Activated CD8-positive, alpha-beta T cell treated with anti-CD3 and anti-CD28 coated beads for 36 hours (primary cell): ENCODE measurements at regions not wholly inside any gene's neighbourhood (a gene's known extent, or its start where the extent isn't known, plus 50 kb on each side); places are given as distances from the start of the nearest gene placed in this dataset.

Experiments
- ATAC-seq: fragments of 200-7000 bp; cut with Tn5 transposase; one replicate; pipeline ENCODE4 v1.10.0; 2021; ENCODE audit warnings: mild to moderate bottlenecking, moderate library complexity
- CTCF ChIA-PET: fragments of 350-600 bp; sonication (Branson Sonifier 250); formaldehyde crosslinking; loops from one replicate; lab custom pipeline; 2021; ENCODE audit warnings: antibody characterized with exemption; lab: Charles Lee
- POLR2A ChIA-PET: fragments of 350-600 bp; sonication (Branson Sonifier 250); formaldehyde crosslinking; loops from one replicate; lab custom pipeline; 2021; ENCODE audit warnings: antibody characterized with exemption; lab: Charles Lee
- DNase-seq: peaks from one replicate; pipeline ENCODE4 v3.0.0-alpha.2; 2020
- H3K27ac Mint-ChIP-seq: one replicate; pipeline ENCODE4 v1.8.0; 2021; ENCODE audit warnings: mild to moderate bottlenecking, mixed read lengths
- H3K27me3 Mint-ChIP-seq: one replicate; pipeline ENCODE4 v1.8.0; 2021; ENCODE audit warnings: mixed read lengths
- H3K36me3 Mint-ChIP-seq: one replicate; pipeline ENCODE4 v1.8.0; 2021; ENCODE audit warnings: low read depth, mixed read lengths
- H3K4me1 Mint-ChIP-seq: one replicate; pipeline ENCODE4 v1.8.0; 2021; ENCODE audit warnings: low read depth, mixed read lengths
- H3K4me3 Mint-ChIP-seq: one replicate; pipeline ENCODE4 v1.8.0; 2021; ENCODE audit warnings: mild to moderate bottlenecking, moderate library complexity, mixed read lengths
- H3K9me3 Mint-ChIP-seq: one replicate; pipeline ENCODE4 v1.8.0; 2021; ENCODE audit warnings: mixed read lengths
- CTCF ChIP-seq: fragments of 200-600 bp; IDR thresholded peaks from one replicate; pipeline ENCODE4 v1.8.0; 2022; ENCODE audit warnings: antibody characterized with exemption, mild to moderate bottlenecking
- intact Hi-C: fragments of 100-400 bp; cut with micrococcal nuclease; formaldehyde crosslinking; loops from one replicate; pipeline ENCODE4 v1.10.0; 2022

GRCh38 chr6:140879946-140880345, 1252.8 kb upstream of the GJE1 start:
- no peak for DNase-seq
- Mint-ChIP-seq H3K27me3 (no peaks in the 10 kb centered on the region), H3K4me1 (no peaks in the 10 kb centered on the region), H3K9me3 (no peaks in the 10 kb centered on the region), H3K4me3 (no peak overlapping the region), H3K36me3 (no peaks in the 10 kb centered on the region), H3K27ac (no peak overlapping the region)
- ChIA-PET POLR2A (no interaction called here), CTCF (no interaction called here)
- no peak for ATAC-seq
- no peak for TF ChIP-seq CTCF
- intact Hi-C loops = no loop called here

- H3K36me3 Mint-ChIP-seq = no peaks in the 10 kb centered on the region
- H3K4me3 Mint-ChIP-seq = no peak overlapping the region
- intact Hi-C loops = no loop called here
- POLR2A ChIA-PET = no interaction called here
- DNase-seq (no peak), ATAC-seq (no peak)
- H3K27me3 Mint-ChIP-seq = no peaks in the 10 kb centered on the region
- H3K9me3 Mint-ChIP-seq = peaks cover 3% of the 10 kb centered on the region
- TF ChIP-seq CTCF = no peak
- H3K4me1 Mint-ChIP-seq = no peaks in the 10 kb centered on the region
- CTCF ChIA-PET = no interaction called here
- H3K27ac Mint-ChIP-seq = no peak overlapping the region
Measured at GRCh38 chr6:140874066-140874465, 1258.7 kb upstream of the GJE1 start.

GRCh38 chr6:140872885-140873284, 1259.8 kb upstream of the GJE1 start:
- H3K9me3 Mint-ChIP-seq = peaks cover 3% of the 10 kb centered on the region
- H3K27ac Mint-ChIP-seq = no peak overlapping the region
- H3K36me3 Mint-ChIP-seq = no peaks in the 10 kb centered on the region
- TF ChIP-seq CTCF = no peak
- H3K4me1 Mint-ChIP-seq = no peaks in the 10 kb centered on the region
- ATAC-seq (no peak), DNase-seq (no peak)
- intact Hi-C loops = no loop called here
- H3K27me3 Mint-ChIP-seq = no peaks in the 10 kb centered on the region
- no peak overlapping the region for H3K4me3 Mint-ChIP-seq
- ChIA-PET CTCF (no interaction called here), POLR2A (no interaction called here)

- TF ChIP-seq CTCF = no peak
- H3K27me3 Mint-ChIP-seq = no peaks in the 10 kb centered on the region
- H3K27ac Mint-ChIP-seq = no peak overlapping the region
- DNase-seq (no peak), ATAC-seq (no peak)
- H3K4me1 Mint-ChIP-seq = no peaks in the 10 kb centered on the region
- H3K36me3 Mint-ChIP-seq = no peaks in the 10 kb centered on the region
- intact Hi-C loops = no loop called here
- ChIA-PET CTCF (no interaction called here), POLR2A (no interaction called here)
- H3K9me3 Mint-ChIP-seq = peaks cover 3% of the 10 kb centered on the region
- no peak overlapping the region for H3K4me3 Mint-ChIP-seq
Measured at GRCh38 chr6:140871911-140872310, 1260.8 kb upstream of the GJE1 start.

GRCh38 chr6:140867336-140867735, 1265.4 kb upstream of the GJE1 start:
- H3K4me3 Mint-ChIP-seq = no peak overlapping the region
- no peak overlapping the region for H3K27ac Mint-ChIP-seq
- intact Hi-C loops = no loop called here
- H3K36me3 Mint-ChIP-seq = no peaks in the 10 kb centered on the region
- no peak for TF ChIP-seq CTCF
- CTCF ChIA-PET = interaction anchor here (0.6 kb wide), 1 partner anchor 41 kb away, joined by 3 read pairs; no protein-coding TSS in a partner anchor
- H3K27me3 Mint-ChIP-seq = peaks cover 2% of the 10 kb centered on the region
- ATAC-seq = no peak
- peaks cover 3% of the 10 kb centered on the region for H3K9me3 Mint-ChIP-seq
- H3K4me1 Mint-ChIP-seq = no peaks in the 10 kb centered on the region
- POLR2A ChIA-PET = no interaction called here
- no peak for DNase-seq
